Effector CD8-positive, alpha-beta T cell (primary cell): ENCODE measurements at regions not wholly inside any gene's neighbourhood (a gene's known extent, or its start where the extent isn't known, plus 50 kb on each side); places are given as distances from the start of the nearest gene placed in this dataset.

Experiments used
- DNase-seq: peaks from one replicate; lab custom pipeline; 2025; lab: John Stamatoyannopoulos, UW

DNA sequence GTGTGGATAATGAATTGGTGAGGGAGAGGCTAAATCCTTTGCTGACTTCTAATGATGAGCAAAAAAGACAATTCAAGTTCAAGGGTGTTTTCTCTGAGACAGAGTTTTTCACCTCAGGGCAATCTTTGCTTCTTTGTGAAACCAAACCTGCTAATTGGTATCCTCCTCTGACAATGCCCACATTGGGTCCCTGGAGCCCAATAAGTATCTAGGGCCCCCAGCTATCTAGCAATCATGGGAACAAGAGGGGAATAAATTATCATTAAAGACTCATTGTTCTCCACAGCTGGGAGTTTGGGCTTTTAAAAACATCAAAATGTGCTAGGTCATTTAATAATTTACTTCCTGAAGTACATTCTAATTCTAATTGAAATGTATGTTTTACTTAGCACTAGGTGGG lies 227.3 kb downstream of the TMEM167A start:
- no peak for DNase-seq

DNA sequence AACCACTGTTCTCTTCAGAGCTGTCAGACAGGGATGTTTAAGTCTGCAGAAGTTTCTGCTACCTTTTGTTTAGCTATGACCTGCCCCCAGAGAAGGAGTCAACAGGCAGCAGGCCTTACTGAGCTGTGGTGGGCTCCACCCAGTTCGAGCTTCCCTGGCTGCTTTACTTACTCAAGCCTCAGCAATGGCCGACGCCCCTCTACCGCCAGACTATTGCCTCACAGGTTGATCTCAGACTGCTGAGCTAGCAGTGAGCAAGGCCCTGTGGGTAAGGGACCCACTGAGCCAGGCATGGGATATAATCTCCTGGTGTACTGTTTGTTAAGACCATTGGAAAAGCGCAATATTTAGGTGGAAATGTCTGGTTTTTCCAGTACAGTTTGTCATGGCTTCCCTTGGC lies 229.6 kb downstream of the TMEM167A start:
- no peak for DNase-seq

DNA sequence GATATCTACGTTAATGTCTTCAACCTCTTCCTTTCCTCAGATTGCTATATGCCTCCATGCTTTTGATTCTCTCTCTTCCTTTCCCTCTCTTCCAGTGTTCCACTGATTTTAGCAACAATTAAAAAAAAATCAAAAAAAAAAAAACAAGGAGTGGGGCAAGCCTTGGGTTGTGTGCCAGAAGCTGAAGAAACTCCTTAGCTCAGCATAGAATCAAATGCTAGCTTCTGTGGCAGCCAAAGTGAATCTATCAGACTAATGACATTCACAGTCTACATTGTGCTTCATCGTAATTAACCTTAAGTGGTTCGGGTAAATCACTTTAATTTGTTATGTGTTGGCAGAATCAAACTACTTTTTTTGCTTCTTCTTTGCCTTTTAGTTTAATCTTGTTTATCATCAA lies 237.3 kb downstream of the TMEM167A start:
- no peak for DNase-seq

DNA sequence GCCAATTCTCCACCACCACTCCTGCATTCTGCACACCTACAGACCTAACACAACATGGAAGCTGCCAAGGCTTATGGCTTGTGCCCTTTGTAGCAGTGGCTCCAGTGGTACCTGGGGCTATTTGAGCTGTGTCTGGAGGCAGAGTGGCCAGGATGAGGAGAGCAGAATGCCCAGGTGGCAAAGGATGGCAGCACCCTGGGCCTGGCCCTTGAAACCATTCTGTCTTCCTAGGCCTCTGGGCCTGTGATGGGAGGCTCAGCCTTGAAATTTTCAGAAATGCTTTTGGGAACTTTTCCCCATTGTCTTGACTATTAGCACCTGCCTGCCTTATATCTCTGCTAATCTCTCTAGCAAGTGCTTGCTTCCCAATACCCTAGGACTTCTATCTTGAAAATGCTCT lies 241.7 kb downstream of the TMEM167A start:
- DNase-seq: no peak

- DNase-seq: no peak
These were observed 243.0 kb downstream of the TMEM167A start for GRCh38 chr5:82834151-82834550.

- DNase-seq: no peak
These were observed 243.9 kb downstream of the TMEM167A start for GRCh38 chr5:82833277-82833676.

GRCh38 chr5:82832445-82832844 lies 244.7 kb downstream of the TMEM167A start:
- no peak for DNase-seq

DNA sequence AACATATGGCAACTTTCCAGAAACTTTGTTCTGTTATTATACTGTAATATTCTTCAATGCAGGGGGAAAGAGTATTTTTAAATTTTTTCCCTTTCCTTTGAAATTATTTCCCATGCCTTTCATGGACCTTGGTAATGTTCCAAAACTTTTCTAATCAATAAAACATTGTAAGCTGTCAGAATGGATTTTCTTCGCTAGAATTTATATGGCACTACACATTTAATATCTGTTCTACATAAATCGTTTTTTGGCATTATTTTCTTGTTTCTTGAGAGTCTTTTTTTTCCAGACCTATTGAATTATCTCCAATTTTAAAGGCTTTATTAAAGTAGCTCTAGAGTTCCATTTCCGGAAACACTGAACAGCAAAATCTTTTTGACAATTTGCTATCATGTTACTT lies 249.0 kb downstream of the TMEM167A start:
- DNase-seq: no peak

DNA sequence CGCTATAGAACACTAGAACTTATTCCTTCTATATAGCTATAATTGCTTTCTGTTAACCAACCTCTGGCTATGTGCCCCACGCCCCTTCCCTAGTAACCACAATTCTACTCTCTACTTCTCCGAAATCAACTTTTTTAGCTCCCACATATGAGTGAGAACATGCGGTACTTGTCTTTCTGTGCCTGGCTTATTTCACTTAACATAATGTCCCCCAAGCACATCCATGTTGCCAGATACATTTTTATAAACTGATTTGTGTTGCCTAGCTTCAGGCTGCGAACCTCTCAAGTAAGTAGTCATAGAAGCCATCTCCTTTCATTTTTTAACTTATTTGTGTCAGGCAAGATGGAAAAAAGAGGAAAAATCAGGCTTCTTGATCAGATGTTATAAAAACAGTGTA lies 249.5 kb downstream of the TMEM167A start:
- DNase-seq: no peak

DNA sequence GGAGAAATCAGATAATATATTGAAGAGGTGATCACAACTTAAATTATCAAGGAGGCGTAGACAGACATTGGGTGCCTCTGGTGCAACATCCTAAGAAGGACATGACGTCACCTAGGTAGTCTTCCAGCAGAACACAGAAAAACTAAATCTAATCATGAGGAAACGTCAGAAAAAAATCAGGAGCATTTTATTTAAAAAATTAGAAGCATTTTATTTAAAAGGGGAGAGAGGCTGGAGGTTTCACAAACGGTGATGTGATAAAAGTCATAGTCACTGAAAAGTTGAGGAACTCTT lies 254.6 kb downstream of the TMEM167A start:
- DNase-seq: no peak

- DNase-seq: no peak
These were observed 255.2 kb downstream of the TMEM167A start for GRCh38 chr5:82821846-82822633.

GRCh38 chr5:82820961-82821845 lies 256.0 kb downstream of the TMEM167A start:
- no peak for DNase-seq

DNA sequence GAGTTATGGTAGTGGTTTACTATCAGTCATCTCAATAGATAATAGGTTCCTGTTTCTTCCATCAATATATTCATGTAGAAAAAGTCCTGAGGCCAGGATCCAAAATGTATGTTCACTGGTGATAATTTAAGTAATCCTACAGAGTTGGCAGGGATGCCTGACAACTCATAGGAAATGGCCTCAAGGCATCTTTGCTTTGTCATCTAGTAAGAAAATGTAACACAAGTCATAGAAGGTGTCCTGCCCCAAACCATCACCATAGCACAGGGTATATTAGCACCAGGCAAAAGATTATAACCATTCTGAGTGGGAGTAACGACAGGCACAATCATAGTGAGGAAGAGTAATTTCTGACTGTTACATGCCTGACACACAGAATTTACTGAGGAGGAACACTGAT lies 257.0 kb downstream of the TMEM167A start:
- no peak for DNase-seq

DNA sequence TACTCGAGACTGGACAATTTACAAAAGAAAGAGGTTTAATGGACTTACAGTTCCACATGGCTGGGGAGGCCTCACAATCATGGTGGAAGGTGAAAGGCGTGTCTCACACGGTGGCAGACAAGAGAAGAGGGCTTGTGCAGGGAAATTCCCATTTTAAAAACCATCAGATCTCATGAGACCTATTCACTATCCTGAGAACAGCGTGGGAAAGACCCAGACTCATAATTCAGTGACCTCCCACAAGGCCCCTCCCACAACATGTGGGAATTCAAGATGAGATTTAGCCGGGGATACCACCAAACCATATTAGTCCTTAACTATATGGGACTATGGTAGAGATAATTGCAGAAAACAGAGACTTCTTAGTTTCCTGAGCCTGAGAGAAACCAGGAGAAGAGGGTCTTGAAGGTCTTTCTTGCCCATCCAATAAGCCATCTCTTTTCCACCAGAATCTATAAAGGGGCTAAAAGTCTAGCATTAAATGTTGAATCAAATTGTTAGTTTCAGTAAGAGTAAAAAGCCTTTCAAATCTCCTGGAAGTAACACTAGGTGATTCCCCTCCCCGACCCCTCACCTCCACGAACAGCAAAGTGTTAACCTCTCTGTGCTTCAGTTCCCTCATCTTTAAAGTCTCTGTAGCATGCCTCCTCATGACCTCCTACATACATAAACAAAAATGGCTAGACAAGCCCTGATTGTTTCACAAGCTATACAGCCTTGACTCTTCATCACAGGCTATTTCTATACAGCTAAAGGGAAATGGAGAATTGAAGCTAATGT lies 259.1 kb downstream of the TMEM167A start:
- DNase-seq: no peak

- DNase-seq: no peak
These were observed 260.3 kb downstream of the TMEM167A start for GRCh38 chr5:82816926-82817325.

GRCh38 chr5:82815871-82816270 lies 261.3 kb downstream of the TMEM167A start:
- DNase-seq: no peak

DNA sequence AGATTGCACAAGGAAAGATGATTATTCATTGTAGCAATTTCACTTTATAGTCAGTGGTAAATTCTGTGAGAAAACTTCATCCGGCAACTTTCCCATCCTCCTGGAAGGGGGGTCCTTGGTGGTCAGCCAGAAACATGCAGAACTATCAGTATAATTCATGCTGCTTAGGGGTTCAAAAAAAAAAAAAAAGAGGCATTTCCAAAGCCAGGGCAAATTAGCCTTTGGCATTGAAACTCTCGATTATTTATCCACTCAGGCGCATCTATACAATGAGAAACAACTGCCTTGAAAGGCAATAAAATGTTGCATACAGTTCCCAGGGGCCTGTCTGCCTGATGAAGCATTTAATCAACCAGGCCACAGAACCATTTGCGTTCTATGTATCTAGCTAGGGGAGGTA lies 263.3 kb downstream of the TMEM167A start:
- no peak for DNase-seq

DNA sequence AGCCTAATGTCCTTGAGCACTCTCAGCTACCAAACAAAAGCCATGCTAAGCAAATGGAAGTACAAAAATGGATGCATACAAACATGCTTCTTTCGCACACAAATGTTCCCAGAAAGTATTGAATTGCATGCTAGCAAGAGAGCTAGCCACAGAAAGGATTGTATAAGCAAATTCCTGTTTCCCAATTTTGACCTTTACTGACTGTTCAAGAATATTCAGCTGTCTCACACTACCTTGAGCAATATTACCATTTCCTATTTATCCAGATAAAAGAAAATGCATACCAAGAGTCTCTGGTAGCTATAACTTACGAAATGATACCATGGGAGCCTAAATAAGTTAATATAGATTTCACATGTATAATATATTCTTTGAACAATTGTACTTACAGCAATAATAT lies 264.6 kb downstream of the TMEM167A start:
- no peak for DNase-seq

DNA sequence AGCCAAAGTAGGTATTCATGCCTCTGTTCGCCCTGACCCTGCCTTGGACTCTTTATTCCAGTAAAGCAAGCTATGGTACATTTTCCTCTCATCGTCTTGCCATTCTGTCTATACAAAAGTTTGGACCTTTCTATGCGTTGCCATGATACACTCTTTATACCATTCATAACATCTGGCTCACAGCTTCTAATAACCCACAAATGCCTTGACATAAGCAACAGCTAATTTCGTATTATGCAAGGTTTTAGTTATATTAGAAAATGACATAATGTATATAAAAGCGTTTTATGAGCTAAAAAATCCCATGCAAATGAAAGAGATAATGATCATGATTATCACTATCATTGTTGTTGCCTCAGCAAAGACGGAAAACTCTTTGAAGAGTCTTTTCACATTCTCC lies 265.7 kb downstream of the TMEM167A start:
- no peak for DNase-seq

DNA sequence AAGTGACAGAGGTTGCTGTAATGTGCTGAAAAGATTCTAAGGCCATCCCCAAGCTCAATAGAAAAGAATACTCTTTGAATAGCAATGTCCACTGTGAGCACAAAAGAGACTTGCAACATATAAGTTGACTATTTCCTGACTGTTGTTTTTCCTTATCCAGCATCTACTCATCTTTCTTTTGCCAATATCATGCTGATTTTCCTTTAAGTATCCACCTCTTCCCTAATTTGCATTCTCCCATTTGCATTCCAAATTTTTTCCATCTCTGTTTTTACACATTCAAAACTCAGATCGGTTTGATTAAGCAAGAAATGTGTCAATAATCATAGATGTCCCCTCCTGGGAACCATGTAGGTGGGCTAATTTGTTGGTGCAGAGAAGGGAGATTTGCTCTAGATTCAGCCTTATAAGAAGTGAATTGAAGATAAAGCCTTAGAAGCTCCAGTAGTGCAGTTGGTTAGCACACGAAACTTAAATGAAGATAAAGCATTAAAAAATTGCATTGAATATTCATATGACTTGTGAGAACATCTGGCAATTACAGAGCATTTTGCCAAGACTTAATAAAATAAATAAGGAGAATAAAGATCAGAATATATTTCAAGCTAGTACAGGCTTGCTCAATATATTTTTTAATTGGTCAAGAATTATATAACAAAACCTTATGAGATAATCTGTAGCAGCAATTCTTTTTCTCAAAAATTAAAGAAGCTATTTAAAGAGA lies 267.6 kb downstream of the TMEM167A start:
- DNase-seq: no peak

- no peak for DNase-seq
These were observed 268.2 kb downstream of the TMEM167A start for GRCh38 chr5:82808960-82809359.

- DNase-seq: no peak
These were observed 270.2 kb downstream of the TMEM167A start for GRCh38 chr5:82807021-82807420.
